T-cell (primary cell): ENCODE measurements at regions not wholly inside any gene's neighbourhood (a gene's known extent, or its start where the extent isn't known, plus 50 kb on each side); places are given as distances from the start of the nearest gene placed in this dataset.
"Not testable (repeated sequence)": the region's sequence is repeated elsewhere in the genome, so short reads cannot be mapped to it uniquely, and the experiment has no call there.

Experiments
- ATAC-seq, 4 experiments: fragments of 200-7000 bp in 3 of 4; fragments of 150-1000 bp in 1 of 4; cut with Tn5 transposase; replicated peaks in 1 of 4; 1 replicate in 3 of 4; 2 replicates in 1 of 4; pipeline ENCODE4 v1.10.0; 2021; ENCODE audit warnings: moderate library complexity in 3 of 4, mild to moderate bottlenecking in 2 of 4, moderate number of reproducible peaks in 1 of 4
- CTCF ChIA-PET, 2 donors: fragments of 300-600 bp; sonication (Branson Sonifier 250); formaldehyde crosslinking; loops; one replicate each; lab custom pipeline; 2022; ENCODE audit warnings: antibody characterized with exemption in 2 of 2; lab: Charles Lee
- POLR2A ChIA-PET, 2 donors: fragments of 300-600 bp; sonication (Branson Sonifier 250); formaldehyde crosslinking; loops; one replicate each; lab custom pipeline; 2022; ENCODE audit warnings: antibody characterized with exemption in 2 of 2; lab: Charles Lee
- DNase-seq, 35 experiments: peaks; one replicate each; pipeline versions ENCODE4 v3.0.0 to v3.0.0-alpha.2; 2013 to 2023
- H3K27ac ChIP-seq: one replicate; pipeline ENCODE4 v1.5.1; 2013; ENCODE audit warnings: low read length
- H3K27me3 ChIP-seq, 2 experiments: replicated peaks in 1 of 2; 1 replicate in 1 of 2; 2 replicates in 1 of 2; pipeline versions ENCODE4 v1.6.1 to v1.7.0; 2013; ENCODE audit warnings: low read length in 1 of 2, mixed read lengths in 1 of 2; ENCODE audit not compliant: control insufficient read depth in 2 of 2, insufficient read depth in 2 of 2; ENCODE audit errors: extremely low read depth in 1 of 2
- H3K36me3 ChIP-seq, 2 donors: 1 replicate in 1 of 2; 2 replicates in 1 of 2; pipeline versions ENCODE4 v1.6.1 to v1.7.0; 2013; ENCODE audit warnings: low read length in 1 of 2; ENCODE audit not compliant: control insufficient read depth in 2 of 2, insufficient read depth in 1 of 2; ENCODE audit errors: extremely low read depth in 1 of 2
- H3K4me1 ChIP-seq, 2 experiments: 1 replicate in 1 of 2; 2 replicates in 1 of 2; pipeline versions ENCODE4 v1.6.1 to v1.7.0; 2013; ENCODE audit warnings: low read length in 2 of 2, mixed read lengths in 1 of 2; ENCODE audit not compliant: insufficient read depth in 2 of 2, control insufficient read depth in 1 of 2; ENCODE audit errors: extremely low read depth in 1 of 2
- H3K4me3 ChIP-seq, 2 donors: 1 replicate in 1 of 2; 2 replicates in 1 of 2; pipeline versions ENCODE4 v1.5.1 to v1.7.0; 2013; ENCODE audit warnings: mild to moderate bottlenecking in 2 of 2, low read length in 1 of 2, moderate library complexity in 1 of 2; ENCODE audit not compliant: control insufficient read depth in 1 of 2; ENCODE audit errors: extremely low read depth in 1 of 2
- H3K9me3 ChIP-seq: 2 replicates; pipeline ENCODE4 v1.7.0; 2013
- H3K27ac Mint-ChIP-seq, 2 donors: one replicate each; pipeline ENCODE4 v1.8.0; 2020 to 2021; ENCODE audit warnings: mild to moderate bottlenecking in 2 of 2, mixed read lengths in 2 of 2
- H3K27me3 Mint-ChIP-seq, 2 donors: one replicate each; pipeline ENCODE4 v1.8.0; 2021 to 2022; ENCODE audit warnings: mixed read lengths in 2 of 2
- H3K36me3 Mint-ChIP-seq: one replicate; pipeline ENCODE4 v1.8.0; 2021; ENCODE audit warnings: mixed read lengths
- H3K4me1 Mint-ChIP-seq, 3 donors: one replicate each; pipeline ENCODE4 v1.8.0; 2020 to 2022; ENCODE audit warnings: mixed read lengths in 3 of 3, mild to moderate bottlenecking in 1 of 3
- H3K4me3 Mint-ChIP-seq, 3 donors: one replicate each; pipeline ENCODE4 v1.8.0; 2020 to 2022; ENCODE audit warnings: mild to moderate bottlenecking in 3 of 3, mixed read lengths in 3 of 3, moderate library complexity in 3 of 3
- H3K9me3 Mint-ChIP-seq, 3 donors: one replicate each; pipeline ENCODE4 v1.8.0; 2020 to 2022; ENCODE audit warnings: mixed read lengths in 3 of 3
- WGBS: methylation state at CpG from one replicate; pipeline ENCODE4 v1.1.5; 2013; ENCODE audit warnings: missing lambda C conversion rate; ENCODE audit not compliant: insufficient coverage; 5-methylcytosine and 5-hydroxymethylcytosine counted together

- ATAC-seq, H3K36me3 Mint-ChIP-seq, H3K9me3 ChIP-seq, H3K4me3 Mint-ChIP-seq, POLR2A ChIA-PET, H3K27ac Mint-ChIP-seq, H3K4me1 ChIP-seq, CTCF ChIA-PET, H3K4me3 ChIP-seq, H3K4me1 Mint-ChIP-seq, H3K27ac ChIP-seq, H3K27me3 Mint-ChIP-seq, H3K36me3 ChIP-seq, H3K27me3 ChIP-seq, DNase-seq: not testable (repeated sequence)
- peaks cover 0 to 10% (median 0%) of the 10 kb centered on the region in 3 donors for H3K9me3 Mint-ChIP-seq
- WGBS, result no CpG with 5 or more reads among the region's 1 CpG
These were observed 216.6 kb downstream of the USP46 start for GRCh38 chr4:52442524-52442923.

- H3K27ac Mint-ChIP-seq, result no peak overlapping the region
- H3K4me3 Mint-ChIP-seq, result no peak overlapping the region
- no peak overlapping the region for H3K27ac ChIP-seq
- H3K9me3 Mint-ChIP-seq, result no peaks in the 10 kb centered on the region
- ATAC-seq, result no peak
- H3K4me1 Mint-ChIP-seq, result no peaks in the 10 kb centered on the region
- H3K4me1 ChIP-seq, result no peaks in the 10 kb centered on the region
- WGBS, result no CpG with 5 or more reads among the region's 1 CpG
- H3K36me3 ChIP-seq, result no peaks in the 10 kb centered on the region
- ChIA-PET CTCF (interaction anchor here in 1 of 2 donors (0.6 kb wide), 1 partner anchor 1744 kb away, joined by 4 read pairs; no protein-coding TSS in a partner anchor), POLR2A (no interaction called here)
- no peaks in the 10 kb centered on the region for H3K36me3 Mint-ChIP-seq
- no peaks in the 10 kb centered on the region for H3K9me3 ChIP-seq
- DNase-seq, result no peak
- H3K27me3 ChIP-seq, result no peaks in the 10 kb centered on the region
- H3K4me3 ChIP-seq, result no peak overlapping the region
- peaks cover 0 to 7% of the 10 kb centered on the region in 2 donors for H3K27me3 Mint-ChIP-seq
These were observed 186.7 kb downstream of the USP46 start for GRCh38 chr4:52472444-52472843.

DNA sequence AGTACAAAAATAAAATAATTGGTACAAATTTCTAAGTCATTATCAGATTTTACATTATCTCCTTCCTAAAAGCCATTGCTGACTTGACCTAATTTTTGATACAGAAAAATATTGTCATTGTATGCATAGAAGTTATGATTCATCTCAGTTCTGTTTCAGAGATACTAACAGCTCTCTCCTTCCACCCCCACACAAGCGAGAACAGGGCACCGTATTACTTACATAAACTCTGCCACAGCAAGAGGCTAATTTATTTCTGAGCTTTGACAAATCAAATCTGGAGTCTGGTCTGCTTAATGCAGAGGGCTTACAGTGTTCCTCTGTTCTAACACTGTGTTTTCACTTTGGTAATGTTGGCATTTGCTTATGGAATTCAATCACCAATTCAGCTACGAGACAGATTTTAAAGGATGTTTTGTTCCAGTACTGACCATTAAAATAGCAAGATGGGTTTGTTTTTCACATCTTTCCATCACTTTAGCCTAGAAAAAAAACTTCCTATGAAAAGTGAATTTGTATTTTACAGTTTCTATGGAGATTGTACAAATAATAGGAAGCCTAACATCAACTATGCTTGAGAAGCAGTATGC, 181.8 kb downstream of the USP46 start:
- peaks cover 0 to 4% of the 10 kb centered on the region in 2 donors for H3K27me3 Mint-ChIP-seq
- H3K4me3 Mint-ChIP-seq, result no peak overlapping the region
- Histone ChIP-seq H3K36me3 (no peaks in the 10 kb centered on the region), H3K27me3 (no peaks in the 10 kb centered on the region), H3K4me1 (no peaks in the 10 kb centered on the region), H3K27ac (no peak overlapping the region), H3K9me3 (no peaks in the 10 kb centered on the region), H3K4me3 (no peak overlapping the region)
- ChIA-PET POLR2A (no interaction called here), CTCF (no interaction called here)
- H3K4me1 Mint-ChIP-seq, result no peaks in the 10 kb centered on the region
- no peaks in the 10 kb centered on the region for H3K36me3 Mint-ChIP-seq
- H3K9me3 Mint-ChIP-seq, result no peaks in the 10 kb centered on the region
- no CpG with 5 or more reads among the region's 3 CpGs for WGBS
- no peak overlapping the region for H3K27ac Mint-ChIP-seq
- DNase-seq, result no peak
- no peak for ATAC-seq

GRCh38 chr4:52483186-52483890, 175.8 kb downstream of the USP46 start:
- no peaks in the 10 kb centered on the region for H3K4me1 Mint-ChIP-seq
- H3K36me3 Mint-ChIP-seq, result no peaks in the 10 kb centered on the region
- Histone ChIP-seq H3K27ac (no peak overlapping the region), H3K4me1 (no peaks in the 10 kb centered on the region), H3K36me3 (no peaks in the 10 kb centered on the region), H3K4me3 (no peak overlapping the region), H3K27me3 (peaks cover 0 to 3% of the 10 kb centered on the region in 2 experiments), H3K9me3 (no peaks in the 10 kb centered on the region)
- ChIA-PET POLR2A (no interaction called here), CTCF (interaction anchor here in 1 of 2 donors (0.6 kb wide), 1 partner anchor 51 kb away, joined by 3 read pairs; no protein-coding TSS in a partner anchor)
- H3K27me3 Mint-ChIP-seq, result peaks cover 7 to 22% of the 10 kb centered on the region in 2 donors
- DNase-seq, result no peak
- WGBS, result 14% methylated on average over 1 of the region's 2 CpGs
- no peak overlapping the region for H3K27ac Mint-ChIP-seq
- no peak for ATAC-seq
- H3K4me3 Mint-ChIP-seq, result no peak overlapping the region
- no peaks in the 10 kb centered on the region for H3K9me3 Mint-ChIP-seq

- Mint-ChIP-seq H3K36me3 (no peaks in the 10 kb centered on the region), H3K9me3 (peaks cover 0 to 3% (median 0%) of the 10 kb centered on the region in 3 donors), H3K4me1 (no peaks in the 10 kb centered on the region), H3K4me3 (no peak overlapping the region), H3K27me3 (peaks cover 9 to 19% of the 10 kb centered on the region in 2 donors), H3K27ac (no peak overlapping the region)
- H3K4me3 ChIP-seq, result no peak overlapping the region
- no peak for ATAC-seq
- WGBS, result no CpG with 5 or more reads among the region's 1 CpG
- no peak overlapping the region for H3K27ac ChIP-seq
- no peaks in the 10 kb centered on the region for H3K36me3 ChIP-seq
- DNase-seq, result no peak
- H3K4me1 ChIP-seq, result no peaks in the 10 kb centered on the region
- no peaks in the 10 kb centered on the region for H3K27me3 ChIP-seq
- ChIA-PET POLR2A (no interaction called here), CTCF (no interaction called here)
- no peaks in the 10 kb centered on the region for H3K9me3 ChIP-seq
These were observed 151.3 kb downstream of the USP46 start for GRCh38 chr4:52507774-52508173.

GRCh38 chr4:52510939-52511565, 148.0 kb downstream of the USP46 start:
- no peaks in the 10 kb centered on the region for H3K27me3 ChIP-seq
- no peaks in the 10 kb centered on the region for H3K4me1 Mint-ChIP-seq
- peaks cover 0 to 12% (median 6%) of the 10 kb centered on the region in 3 donors for H3K9me3 Mint-ChIP-seq
- H3K4me3 ChIP-seq, result no peak overlapping the region
- no peaks in the 10 kb centered on the region for H3K36me3 ChIP-seq
- H3K9me3 ChIP-seq, result no peaks in the 10 kb centered on the region
- WGBS, result no CpG with 5 or more reads among the region's 3 CpGs
- H3K27ac ChIP-seq, result no peak overlapping the region
- H3K27ac Mint-ChIP-seq, result no peak overlapping the region
- H3K4me3 Mint-ChIP-seq, result no peak overlapping the region
- CTCF ChIA-PET, result no interaction called here
- H3K4me1 ChIP-seq, result no peaks in the 10 kb centered on the region
- H3K27me3 Mint-ChIP-seq, result peaks cover 9 to 16% of the 10 kb centered on the region in 2 donors
- DNase-seq, result no peak
- POLR2A ChIA-PET, result no interaction called here
- ATAC-seq, result no peak
- no peaks in the 10 kb centered on the region for H3K36me3 Mint-ChIP-seq
